Lung (tissue), 11 donors: ENCODE measurements at regions not wholly inside any gene's neighbourhood (a gene's known extent, or its start where the extent isn't known, plus 50 kb on each side); places are given as distances from the start of the nearest gene placed in this dataset.
A peak's percentile ranks its signal among the peaks of the same experiment; 100 is the strongest.

Experiments
- ATAC-seq: fragments of 200-7000 bp; cut with Tn5 transposase; one replicate; pipeline ENCODE4 v1.9.1; 2020; ENCODE audit warnings: moderate number of reproducible peaks; ENCODE audit not compliant: insufficient read depth, low FRiP score
- DNase-seq, 3 donors: peaks; one replicate each; pipeline ENCODE4 v3.0.0-alpha.2; 2013 to 2017
- H3K27ac ChIP-seq, 2 donors: one replicate each; pipeline ENCODE4 v1.5.1; 2013; ENCODE audit warnings: mild to moderate bottlenecking in 2 of 2, moderate library complexity in 2 of 2, control low read depth in 1 of 2, inconsistent platforms in 1 of 2, low read depth in 1 of 2, low read length in 1 of 2
- H3K27me3 ChIP-seq, 3 donors: one replicate each; pipeline ENCODE4 v1.5.1; 2013; ENCODE audit warnings: low read length in 2 of 3; ENCODE audit not compliant: control insufficient read depth in 3 of 3, insufficient read depth in 3 of 3
- H3K36me3 ChIP-seq, 4 donors: one replicate each; pipeline ENCODE4 v1.5.1; 2013; ENCODE audit warnings: low read length in 4 of 4, mild to moderate bottlenecking in 1 of 4, moderate library complexity in 1 of 4; ENCODE audit not compliant: control insufficient read depth in 4 of 4, insufficient read depth in 4 of 4
- H3K4me1 ChIP-seq, 5 donors: one replicate each; pipeline ENCODE4 v1.5.1; 2013; ENCODE audit warnings: low read length in 5 of 5, mild to moderate bottlenecking in 2 of 5, moderate library complexity in 1 of 5; ENCODE audit not compliant: control insufficient read depth in 5 of 5, insufficient read depth in 5 of 5
- H3K4me3 ChIP-seq: one replicate; pipeline ENCODE4 v1.5.1; 2013; ENCODE audit warnings: mild to moderate bottlenecking, control low read depth, moderate library complexity
- H3K9ac ChIP-seq, 2 donors: one replicate each; pipeline ENCODE4 v1.5.1; 2013; ENCODE audit warnings: low read length in 2 of 2, control low read depth in 1 of 2; ENCODE audit not compliant: insufficient read depth in 1 of 2
- H3K9me3 ChIP-seq, 4 donors: one replicate each; pipeline ENCODE4 v1.5.1; 2013; ENCODE audit warnings: low read length in 3 of 4, mild to moderate bottlenecking in 1 of 4, moderate library complexity in 1 of 4; ENCODE audit not compliant: control insufficient read depth in 4 of 4, insufficient read depth in 3 of 4
- WGBS, 2 donors: extraction: QIAGEN DNeasy Blood & Tissue Kit; methylation state at CpG; one replicate each; pipeline ENCODE4 v1.1.7; 2013; 5-methylcytosine and 5-hydroxymethylcytosine counted together
- TF ChIP-seq, protein P1 (sequence below): IDR thresholded peaks from 2 replicates; pipeline ENCODE4 v1.5.1; 2012; ENCODE audit warnings: mild to moderate bottlenecking; ENCODE audit errors: control extremely low read depth, extremely low read depth
- donor health status: control.
- donor health status: control.
- donor health status: Bipolar disorder and iron deficiency.
- donor health status: healthy.
- donor health status: DM: yes; HTN: yes; CAD: no.

GRCh38 chr4:183783991-183784553 is 121.0 kb upstream of the STOX2 start:
- 29 to 36% methylated on average over 6 of the region's 6 CpGs for WGBS, 2 donors

GRCh38 chr4:183788308-183788905 is 116.7 kb upstream of the STOX2 start:
- WGBS, 2 donors, result 43 to 74% methylated on average over 3 of the region's 3 CpGs
- H3K27ac ChIP-seq, result no peak overlapping the region
- H3K4me1 ChIP-seq, result peaks cover 2 to 5% (median 3%) of the 10 kb centered on the region in 5 donors
- H3K9me3 ChIP-seq, result peaks cover 0 to 7% (median 4%) of the 10 kb centered on the region in 4 donors
- H3K9ac ChIP-seq, result no peak overlapping the region
- H3K4me3 ChIP-seq, result no peak overlapping the region
- ATAC-seq (no peak), DNase-seq (no peak)
- no peaks in the 10 kb centered on the region for H3K36me3 ChIP-seq
- TF ChIP-seq, protein P1, sequence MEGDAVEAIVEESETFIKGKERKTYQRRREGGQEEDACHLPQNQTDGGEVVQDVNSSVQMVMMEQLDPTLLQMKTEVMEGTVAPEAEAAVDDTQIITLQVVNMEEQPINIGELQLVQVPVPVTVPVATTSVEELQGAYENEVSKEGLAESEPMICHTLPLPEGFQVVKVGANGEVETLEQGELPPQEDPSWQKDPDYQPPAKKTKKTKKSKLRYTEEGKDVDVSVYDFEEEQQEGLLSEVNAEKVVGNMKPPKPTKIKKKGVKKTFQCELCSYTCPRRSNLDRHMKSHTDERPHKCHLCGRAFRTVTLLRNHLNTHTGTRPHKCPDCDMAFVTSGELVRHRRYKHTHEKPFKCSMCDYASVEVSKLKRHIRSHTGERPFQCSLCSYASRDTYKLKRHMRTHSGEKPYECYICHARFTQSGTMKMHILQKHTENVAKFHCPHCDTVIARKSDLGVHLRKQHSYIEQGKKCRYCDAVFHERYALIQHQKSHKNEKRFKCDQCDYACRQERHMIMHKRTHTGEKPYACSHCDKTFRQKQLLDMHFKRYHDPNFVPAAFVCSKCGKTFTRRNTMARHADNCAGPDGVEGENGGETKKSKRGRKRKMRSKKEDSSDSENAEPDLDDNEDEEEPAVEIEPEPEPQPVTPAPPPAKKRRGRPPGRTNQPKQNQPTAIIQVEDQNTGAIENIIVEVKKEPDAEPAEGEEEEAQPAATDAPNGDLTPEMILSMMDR, result no peak
- no peaks in the 10 kb centered on the region for H3K27me3 ChIP-seq

More at GRCh38 chr4:183783991-183784553, 121.0 kb upstream of the STOX2 start:
- ATAC-seq (peak; percentile 84), DNase-seq (peak; percentile 67 to 92 (median 90))
- Histone ChIP-seq H3K36me3 (no peaks in the 10 kb centered on the region), H3K4me1 (peaks cover 2 to 5% (median 3%) of the 10 kb centered on the region in 5 donors), H3K4me3 (no peak overlapping the region), H3K9me3 (no peaks in the 10 kb centered on the region), H3K27me3 (no peaks in the 10 kb centered on the region), H3K9ac (no peak overlapping the region), H3K27ac (peak overlapping the region; percentile 48 to 81)
- TF ChIP-seq, protein P1, result no peak

DNA sequence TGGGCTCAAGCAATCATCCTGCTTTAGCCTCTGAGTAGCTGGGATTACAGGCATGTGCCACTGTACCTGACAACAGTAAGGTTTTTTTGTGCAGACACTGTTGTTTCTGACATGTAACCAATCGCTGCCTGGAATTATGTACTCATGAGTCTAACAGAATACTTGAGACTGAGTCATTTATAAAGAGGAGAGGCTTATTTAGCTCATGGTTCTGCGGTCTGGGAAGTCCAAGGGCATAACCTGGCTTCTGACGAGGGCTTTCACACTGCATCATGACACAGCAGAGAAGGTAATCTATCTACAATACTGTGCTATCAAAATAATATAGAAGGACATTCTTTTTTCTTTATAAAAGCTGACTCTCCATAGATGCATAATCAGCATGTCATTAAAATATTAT is 115.5 kb upstream of the STOX2 start:
- WGBS, 2 donors, result 86 to 94% methylated on average over 3 of the region's 3 CpGs

More for the DNA sequence above, 115.5 kb upstream of the STOX2 start:
- H3K36me3 ChIP-seq, result no peaks in the 10 kb centered on the region
- no peak for ATAC-seq
- H3K9me3 ChIP-seq, result peaks cover 2 to 12% (median 6%) of the 10 kb centered on the region in 4 donors
- peaks cover 0 to 3% (median 0%) of the 10 kb centered on the region in 3 donors for H3K27me3 ChIP-seq
- H3K27ac ChIP-seq, result no peak overlapping the region
- peaks cover 0 to 2% (median 0%) of the 10 kb centered on the region in 5 donors for H3K4me1 ChIP-seq
- TF ChIP-seq, protein P1, result no peak
- no peak overlapping the region for H3K4me3 ChIP-seq
- no peak overlapping the region for H3K9ac ChIP-seq
- DNase-seq, result no peak
